Endothelial cell (in vitro differentiated cells): ENCODE measurements at regions not wholly inside any gene's neighbourhood (a gene's known extent, or its start where the extent isn't known, plus 50 kb on each side); places are given as distances from the start of the nearest gene placed in this dataset.

Experiments
- DNase-seq: peaks from one replicate; pipeline ENCODE4 v3.0.0; 2021; ENCODE audit warnings: low spot score
- H3K27ac Mint-ChIP-seq: one replicate; pipeline ENCODE4 v1.8.0; 2021; ENCODE audit warnings: mixed read lengths, inconsistent platforms; ENCODE audit not compliant: unreplicated experiment
- H3K27me3 Mint-ChIP-seq: one replicate; pipeline ENCODE4 v1.8.0; 2021; ENCODE audit warnings: mild to moderate bottlenecking, moderate library complexity, mixed read lengths, inconsistent platforms; ENCODE audit not compliant: unreplicated experiment
- H3K36me3 Mint-ChIP-seq: one replicate; pipeline ENCODE4 v1.8.0; 2021; ENCODE audit warnings: mild to moderate bottlenecking, low read depth, mixed read lengths, inconsistent platforms; ENCODE audit not compliant: unreplicated experiment
- H3K4me1 Mint-ChIP-seq: one replicate; pipeline ENCODE4 v1.8.0; 2021; ENCODE audit warnings: mild to moderate bottlenecking, mixed read lengths, inconsistent platforms; ENCODE audit not compliant: unreplicated experiment
- H3K4me3 Mint-ChIP-seq: one replicate; pipeline ENCODE4 v1.8.0; 2021; ENCODE audit warnings: mild to moderate bottlenecking, mixed read lengths, inconsistent platforms; ENCODE audit not compliant: unreplicated experiment
- H3K9me3 Mint-ChIP-seq: one replicate; pipeline ENCODE4 v1.8.0; 2021; ENCODE audit warnings: mixed read lengths, inconsistent platforms; ENCODE audit not compliant: unreplicated experiment
- CTCF ChIP-seq: fragments of 200-600 bp; sonication (generic); IDR thresholded peaks from one replicate; pipeline ENCODE4 v1.5.0; 2021; ENCODE audit warnings: antibody characterized with exemption; ENCODE audit not compliant: unreplicated experiment

- Mint-ChIP-seq H3K4me1 (no peaks in the 10 kb centered on the region), H3K9me3 (no peaks in the 10 kb centered on the region), H3K27ac (no peak overlapping the region), H3K4me3 (no peak overlapping the region), H3K27me3 (peaks cover 3% of the 10 kb centered on the region), H3K36me3 (no peaks in the 10 kb centered on the region)
- no peak for TF ChIP-seq CTCF
- DNase-seq = no peak
These were observed 400.3 kb downstream of the BRD1 start for GRCh38 chr22:49427341-49427740.

- no peak for TF ChIP-seq CTCF
- no peaks in the 10 kb centered on the region for H3K36me3 Mint-ChIP-seq
- DNase-seq = no peak
- no peak overlapping the region for H3K27ac Mint-ChIP-seq
- H3K4me3 Mint-ChIP-seq = no peak overlapping the region
- H3K4me1 Mint-ChIP-seq = no peaks in the 10 kb centered on the region
- no peaks in the 10 kb centered on the region for H3K9me3 Mint-ChIP-seq
- peaks cover 3% of the 10 kb centered on the region for H3K27me3 Mint-ChIP-seq
These were observed 400.9 kb downstream of the BRD1 start for GRCh38 chr22:49426618-49427266.

GRCh38 chr22:49426098-49426497 is 401.6 kb downstream of the BRD1 start:
- TF ChIP-seq CTCF = no peak
- DNase-seq = no peak
- no peak overlapping the region for H3K27ac Mint-ChIP-seq

GRCh38 chr22:49425356-49425755 is 402.3 kb downstream of the BRD1 start:
- Mint-ChIP-seq H3K4me1 (peaks cover 2% of the 10 kb centered on the region), H3K9me3 (no peaks in the 10 kb centered on the region), H3K27me3 (peaks cover 3% of the 10 kb centered on the region), H3K36me3 (no peaks in the 10 kb centered on the region), H3K27ac (no peak overlapping the region), H3K4me3 (no peak overlapping the region)
- no peak for TF ChIP-seq CTCF
- no peak for DNase-seq

More at GRCh38 chr22:49426098-49426497, 401.6 kb downstream of the BRD1 start:
- Mint-ChIP-seq H3K4me3 (no peak overlapping the region), H3K27me3 (peaks cover 3% of the 10 kb centered on the region), H3K36me3 (no peaks in the 10 kb centered on the region), H3K9me3 (no peaks in the 10 kb centered on the region), H3K4me1 (no peaks in the 10 kb centered on the region)

- DNase-seq = no peak
- no peaks in the 10 kb centered on the region for H3K9me3 Mint-ChIP-seq
- peaks cover 2% of the 10 kb centered on the region for H3K4me1 Mint-ChIP-seq
- H3K27me3 Mint-ChIP-seq = peaks cover 3% of the 10 kb centered on the region
- no peaks in the 10 kb centered on the region for H3K36me3 Mint-ChIP-seq
- no peak overlapping the region for H3K27ac Mint-ChIP-seq
- TF ChIP-seq CTCF = no peak
- no peak overlapping the region for H3K4me3 Mint-ChIP-seq
These were observed 402.8 kb downstream of the BRD1 start for GRCh38 chr22:49424893-49425270.
